GM21717 (cell line): ENCODE measurements at regions not wholly inside any gene's neighbourhood (a gene's known extent, or its start where the extent isn't known, plus 50 kb on each side); places are given as distances from the start of the nearest gene placed in this dataset.

ENCODE experiments used
- ATAC-seq: cut with Tn5 transposase; IDR thresholded peaks from one replicate; pipeline ENCODE4 v1.9.1; 2021; ENCODE audit warnings: mild to moderate bottlenecking, moderate library complexity; ENCODE audit not compliant: unreplicated experiment

DNA sequence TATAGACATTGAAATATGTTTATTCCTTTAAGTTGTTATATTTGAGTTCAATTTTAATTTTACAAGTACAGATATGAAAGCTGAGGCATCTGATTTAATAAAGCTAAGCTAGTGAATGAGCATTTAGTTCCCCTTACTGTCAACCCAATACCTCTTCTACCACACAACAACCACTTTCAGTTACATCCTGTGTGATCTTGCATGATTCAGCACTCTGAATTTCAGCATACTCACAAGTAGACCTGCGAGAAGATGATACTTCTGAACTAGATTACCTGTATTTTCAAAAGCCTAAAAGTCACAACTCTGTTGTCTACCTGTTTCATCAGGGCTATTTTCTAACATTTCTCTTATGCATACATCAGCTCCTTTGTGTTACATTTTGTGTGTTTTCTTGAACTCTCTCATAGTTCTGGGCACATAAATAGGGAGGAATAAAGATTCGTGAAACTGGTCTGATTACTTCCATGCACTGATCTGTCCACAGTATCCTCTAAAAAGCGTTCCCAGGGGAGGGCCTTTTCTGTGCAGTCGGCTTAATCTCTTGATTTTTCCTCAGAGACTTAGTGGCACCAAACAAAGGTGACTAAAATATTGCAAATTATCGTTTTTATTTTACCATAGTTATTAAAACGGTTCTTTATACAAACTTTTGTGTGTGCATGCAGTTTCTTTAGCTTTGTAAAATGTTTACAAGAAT, 2025.5 kb upstream of the NUDT12 start:
- peak; percentile 74 for ATAC-seq

DNA sequence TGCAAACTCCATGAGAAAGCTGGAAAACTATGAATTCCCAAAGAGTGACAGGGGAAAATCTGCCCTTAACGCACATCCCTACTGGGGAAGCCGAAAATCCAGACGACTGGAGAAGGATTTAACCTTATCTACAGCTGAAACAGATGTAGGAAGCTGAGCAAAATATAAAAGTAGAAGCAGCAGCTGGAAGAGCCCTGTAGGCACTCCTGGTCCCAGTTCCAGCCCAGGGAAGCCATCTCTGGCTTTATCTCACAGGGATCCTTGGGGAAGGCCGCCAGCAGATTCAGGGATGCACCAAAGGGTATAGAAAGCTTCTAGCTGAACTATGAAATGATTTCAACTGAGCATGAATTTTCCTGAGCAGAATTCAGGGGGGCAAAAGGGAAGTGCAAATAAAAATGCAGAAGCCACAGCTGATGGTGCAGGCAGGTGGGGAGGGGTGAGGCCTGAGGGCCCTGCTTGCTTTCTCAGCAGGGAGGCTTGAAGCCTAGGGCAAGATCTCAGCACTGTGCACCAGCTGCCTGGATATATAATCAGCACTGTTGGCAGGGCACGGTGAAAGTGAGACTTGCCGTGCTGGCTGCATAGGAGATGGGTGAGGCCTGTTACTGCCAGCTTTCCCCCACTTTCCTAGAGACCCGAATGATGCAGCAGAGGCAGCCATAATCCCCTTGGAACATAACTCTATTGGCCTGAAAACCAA, 2019.5 kb upstream of the NUDT12 start:
- no peak for ATAC-seq

DNA sequence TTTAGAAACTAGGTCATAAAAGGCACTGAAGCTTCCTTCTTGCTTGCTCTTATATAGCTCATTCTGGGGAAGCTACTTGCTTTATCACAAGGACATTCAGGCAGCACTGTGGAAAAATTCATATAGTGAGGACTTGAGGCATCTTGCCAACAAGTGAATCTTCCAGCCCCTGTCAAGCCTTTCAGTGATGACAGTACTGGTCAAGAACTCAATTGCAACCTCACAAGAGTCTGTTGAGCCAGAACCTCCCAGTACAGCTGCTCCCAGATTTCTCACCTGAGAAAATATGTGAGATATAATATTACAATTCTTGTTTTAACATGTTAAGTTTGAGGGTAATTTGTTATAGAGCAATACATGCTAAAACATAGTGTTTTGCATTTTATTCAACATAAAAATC, 2011.0 kb upstream of the NUDT12 start:
- no peak for ATAC-seq

DNA sequence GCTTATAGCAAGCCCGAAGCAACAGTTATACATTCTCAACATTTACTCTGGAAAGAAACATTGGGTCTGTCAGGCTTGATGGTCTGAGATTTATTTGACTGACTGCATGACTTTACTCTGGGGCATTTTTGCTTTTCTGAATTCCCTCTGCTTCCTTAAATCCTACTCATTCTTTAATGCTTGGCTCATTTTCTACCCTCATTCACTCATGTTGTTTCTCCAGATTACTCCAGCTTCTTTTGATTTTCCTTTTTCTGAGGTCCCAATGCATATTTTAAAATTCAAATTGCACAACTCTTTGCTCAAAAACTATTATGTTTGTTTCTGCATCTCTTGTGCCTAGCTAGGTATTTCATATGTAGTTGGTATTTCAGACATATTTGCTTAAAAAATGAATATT, 2002.9 kb upstream of the NUDT12 start:
- ATAC-seq: no peak

DNA sequence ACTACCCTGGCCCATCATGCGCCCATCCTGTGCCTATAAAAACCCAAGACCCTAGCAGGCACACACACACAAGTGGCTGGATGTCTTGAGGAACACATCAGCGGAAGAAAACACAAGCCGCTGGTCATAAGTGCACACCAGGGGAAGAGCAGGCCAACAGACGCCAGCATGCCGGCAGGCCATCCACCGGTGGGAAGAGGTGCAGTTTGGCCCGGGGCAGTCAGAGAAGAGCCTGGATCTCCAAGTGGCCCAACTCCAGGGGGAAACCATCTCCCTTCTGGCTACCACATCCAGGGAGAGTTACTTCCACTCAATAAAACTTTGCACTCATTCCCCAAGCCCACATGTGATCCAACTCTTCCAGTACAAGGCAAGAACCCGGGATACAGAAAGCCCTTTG, 2001.3 kb upstream of the NUDT12 start:
- no peak for ATAC-seq

DNA sequence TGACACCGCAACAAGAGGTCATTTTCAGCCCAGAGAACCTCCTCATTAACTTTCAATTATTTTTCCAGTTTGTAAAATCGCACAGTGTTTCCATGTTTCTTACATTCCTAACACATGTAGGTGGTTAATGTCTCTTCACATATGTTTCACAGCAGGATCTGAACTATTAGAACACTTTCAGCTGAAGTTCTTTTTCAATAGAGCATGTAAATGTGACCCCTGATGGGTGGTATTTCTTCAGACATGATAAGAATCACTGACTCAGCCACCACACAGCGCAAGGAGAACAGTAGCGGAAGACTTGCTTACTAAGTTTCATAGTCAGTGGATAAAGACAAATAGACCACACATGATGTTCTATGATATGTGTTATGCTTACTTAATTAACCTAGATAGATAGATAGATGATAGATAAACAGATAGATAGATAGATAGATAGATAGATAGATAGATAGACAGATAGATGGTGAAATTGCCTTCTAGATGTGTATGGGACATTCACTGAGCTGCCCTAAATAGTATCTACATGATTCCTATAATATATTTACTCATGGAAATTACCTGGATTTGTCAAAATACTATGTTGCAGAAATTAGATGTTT, 1992.1 kb upstream of the NUDT12 start:
- no peak for ATAC-seq

DNA sequence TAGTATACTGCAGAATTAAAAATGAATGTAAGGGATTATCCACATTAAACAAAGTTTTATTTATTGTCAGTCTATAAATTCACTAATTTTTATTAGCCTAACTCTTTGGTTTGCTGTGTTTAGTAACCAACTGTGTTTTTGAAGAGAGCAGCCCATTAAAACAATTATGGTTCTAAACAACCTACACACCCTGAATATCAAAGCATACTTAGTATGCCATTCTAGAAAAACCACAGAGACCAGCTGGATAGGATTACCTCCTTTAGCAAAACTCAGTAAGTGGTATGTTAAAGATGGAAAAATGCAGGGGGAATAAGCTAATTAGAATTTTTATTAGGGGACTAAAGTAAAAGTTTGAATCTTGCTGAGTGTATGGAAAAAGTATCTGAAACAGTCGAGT, 1981.7 kb upstream of the NUDT12 start:
- no peak for ATAC-seq

DNA sequence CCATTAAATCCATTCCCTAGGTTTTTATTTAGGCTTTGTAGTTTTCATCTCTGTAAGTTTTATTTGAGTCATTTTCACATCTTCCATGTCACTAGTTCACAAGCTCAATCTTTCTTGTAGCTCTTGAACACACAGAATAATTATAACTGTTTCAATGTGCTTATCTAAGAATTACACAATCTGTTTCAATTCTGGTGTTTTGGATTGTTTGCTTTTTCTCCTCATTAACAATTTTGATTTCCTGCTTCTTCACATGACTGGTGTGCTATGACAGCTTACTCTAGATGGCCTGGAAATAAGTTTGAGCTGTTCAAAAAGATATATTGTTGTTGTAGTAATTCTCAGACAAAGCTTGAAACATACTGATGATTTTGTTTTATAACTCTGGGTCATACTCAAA, 1974.1 kb upstream of the NUDT12 start:
- no peak for ATAC-seq

DNA sequence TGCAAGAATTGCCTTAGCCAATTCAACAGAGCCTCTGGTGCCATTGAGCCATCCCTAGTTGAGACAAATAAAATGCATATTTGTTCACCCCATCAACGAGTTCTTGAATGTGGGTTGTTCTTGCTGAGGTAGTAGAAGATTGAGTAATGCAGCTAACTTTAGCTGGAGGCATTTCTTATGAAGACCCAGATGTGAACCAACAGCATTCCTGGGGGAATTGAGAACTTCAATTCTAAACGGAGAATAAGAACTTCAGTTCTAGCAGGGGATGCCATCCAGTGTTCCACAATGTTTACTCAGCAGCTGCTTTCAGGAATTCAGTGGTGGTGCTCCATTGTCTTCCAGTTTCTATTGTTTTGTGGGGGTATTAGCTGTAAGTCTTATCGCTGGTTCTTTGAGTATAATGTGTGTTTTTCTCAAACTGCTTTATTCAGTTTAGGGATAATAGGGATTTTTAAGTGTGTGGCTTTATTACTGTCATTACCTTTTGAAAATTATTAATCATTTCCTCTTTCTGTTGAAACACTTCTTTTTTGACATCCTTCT, 1968.2 kb upstream of the NUDT12 start:
- ATAC-seq: no peak

DNA sequence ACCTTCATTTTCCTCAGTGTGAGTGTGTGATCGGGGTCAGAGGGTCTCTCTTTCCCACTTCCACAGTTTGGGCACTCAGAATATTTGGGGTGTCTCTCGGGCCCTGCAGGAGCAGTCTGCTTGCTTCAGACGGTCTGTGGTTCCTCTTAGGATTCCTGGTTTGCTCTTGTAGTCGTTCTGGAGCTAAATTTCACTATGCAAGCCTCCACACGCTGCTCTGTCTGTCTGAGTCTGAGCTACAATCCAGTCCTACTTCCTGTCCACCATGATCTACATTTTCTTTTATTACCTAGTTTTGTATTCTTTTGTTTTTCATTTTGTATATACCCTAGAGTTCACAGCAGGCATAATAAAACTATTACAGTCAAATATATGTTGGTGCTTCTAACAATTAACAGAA, 1967.3 kb upstream of the NUDT12 start:
- no peak for ATAC-seq

DNA sequence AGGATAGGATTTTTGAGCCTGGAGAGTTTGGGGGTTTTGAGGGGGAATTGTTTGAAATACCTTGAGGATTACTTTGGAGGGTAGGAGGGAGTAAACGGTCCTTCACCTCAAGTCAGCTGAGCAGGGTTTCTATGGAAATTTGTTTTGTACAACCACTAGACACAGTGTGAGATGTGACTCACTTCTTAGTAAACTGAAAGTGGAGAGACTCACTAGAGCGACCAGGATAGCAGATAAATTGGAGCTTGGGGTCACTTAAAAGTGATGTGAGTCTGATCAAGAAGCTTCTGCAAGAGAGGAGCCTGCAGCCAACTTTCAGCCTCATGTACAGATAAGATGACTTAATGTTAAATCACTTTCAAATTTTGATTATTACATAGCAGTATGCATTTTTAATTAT, 1945.9 kb upstream of the NUDT12 start:
- no peak for ATAC-seq

DNA sequence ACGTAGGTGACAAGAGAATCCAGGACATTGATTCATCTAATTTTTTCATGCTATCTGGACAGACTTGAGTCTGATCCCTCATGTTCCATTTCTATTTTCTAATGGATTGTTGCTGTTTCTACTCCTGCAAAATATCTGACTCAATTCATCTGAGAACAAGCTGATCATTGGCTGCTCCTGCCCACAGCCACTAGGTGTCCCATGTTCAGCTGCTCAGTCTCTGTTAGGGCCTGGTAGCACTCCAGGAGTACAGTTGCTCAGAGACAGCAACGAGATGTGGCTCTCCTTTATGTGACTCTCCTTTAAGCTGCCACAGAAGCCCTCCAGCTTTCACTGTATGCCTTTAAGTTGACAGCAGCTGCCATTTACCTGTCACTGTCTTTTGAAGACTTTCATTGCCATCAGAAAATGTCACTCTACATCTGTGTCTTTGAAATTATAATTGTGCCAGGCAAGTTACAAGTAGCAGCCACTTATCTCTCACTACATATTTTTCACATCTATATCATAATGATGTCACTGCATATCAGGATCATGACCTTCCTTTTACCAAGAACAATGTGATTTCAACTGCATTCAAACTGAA, 1944.2 kb upstream of the NUDT12 start:
- ATAC-seq: no peak

DNA sequence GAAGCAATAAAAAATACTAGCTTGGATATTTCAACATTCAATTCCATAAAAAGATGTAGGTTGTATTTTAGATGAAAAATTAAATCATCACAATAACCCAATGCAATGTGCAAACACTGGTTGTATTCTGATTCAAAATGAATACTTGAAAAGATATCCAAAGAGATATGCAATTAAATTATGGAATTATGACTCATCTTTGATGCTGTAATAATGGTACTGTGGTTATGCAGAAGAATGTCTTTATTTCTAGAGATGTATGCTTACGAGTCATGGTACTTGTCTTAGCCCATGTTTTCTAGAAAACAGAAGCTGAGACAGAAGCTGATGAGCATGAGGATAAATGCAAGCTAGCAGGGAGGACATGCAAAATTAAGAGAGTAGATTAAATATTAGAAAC, 1941.4 kb upstream of the NUDT12 start:
- no peak for ATAC-seq

DNA sequence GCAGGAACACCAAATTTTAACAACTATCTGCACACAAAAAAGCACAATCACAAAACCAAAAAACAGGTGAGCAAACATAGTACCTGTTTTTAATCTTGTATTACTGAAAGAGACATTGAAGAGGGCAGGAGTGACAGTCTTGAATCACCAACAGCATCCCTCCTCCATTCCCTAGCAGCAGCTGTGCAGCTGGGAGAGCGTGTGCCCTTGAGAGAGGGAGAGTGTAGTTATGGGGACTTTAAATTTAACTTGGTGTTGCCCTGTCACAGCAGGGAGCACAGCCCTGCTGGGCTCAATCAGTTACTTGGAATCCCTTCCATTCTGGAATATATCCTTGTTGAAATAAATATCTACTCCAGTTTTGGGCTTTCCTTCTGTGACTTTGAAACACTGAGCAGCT, 1938.7 kb upstream of the NUDT12 start:
- ATAC-seq: no peak

DNA sequence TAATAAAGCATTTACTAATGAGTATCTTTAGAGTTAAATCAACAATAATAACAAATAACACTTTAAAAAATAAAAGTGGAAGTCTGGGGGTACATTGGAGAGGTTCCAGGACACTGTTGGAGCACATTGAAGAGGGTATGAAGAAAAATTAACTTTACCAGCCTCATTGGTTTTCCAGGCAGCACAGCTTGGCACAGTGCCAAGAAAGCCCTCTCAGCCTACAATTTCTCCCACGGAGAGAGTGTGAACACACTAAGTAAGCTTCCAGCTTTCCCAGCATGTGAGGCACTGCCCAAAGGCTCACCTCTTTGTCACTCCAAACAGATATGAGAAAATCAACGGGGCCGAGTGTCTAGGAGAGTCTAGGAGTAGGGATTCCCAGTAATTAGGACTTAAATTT, 1912.8 kb upstream of the NUDT12 start:
- ATAC-seq: no peak

DNA sequence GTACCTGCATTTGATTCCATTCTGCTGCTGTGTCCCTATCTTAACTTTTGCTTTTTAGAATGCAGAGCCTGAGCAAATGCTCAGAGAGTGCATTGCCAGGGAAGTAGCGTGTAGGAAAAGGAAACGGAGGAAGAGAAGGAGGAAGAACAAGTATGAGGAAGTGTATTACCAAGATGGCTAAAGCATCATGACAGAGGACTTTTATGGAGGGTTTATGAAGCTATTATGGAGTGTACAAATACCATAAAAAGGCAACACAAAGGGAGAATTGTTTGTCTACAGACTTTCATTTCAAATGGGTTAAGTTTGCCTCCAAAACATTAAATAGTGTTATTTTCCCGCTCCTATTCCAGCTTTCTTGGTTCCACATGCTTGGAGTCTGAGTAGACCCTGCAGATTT, 1899.8 kb upstream of the NUDT12 start:
- no peak for ATAC-seq

DNA sequence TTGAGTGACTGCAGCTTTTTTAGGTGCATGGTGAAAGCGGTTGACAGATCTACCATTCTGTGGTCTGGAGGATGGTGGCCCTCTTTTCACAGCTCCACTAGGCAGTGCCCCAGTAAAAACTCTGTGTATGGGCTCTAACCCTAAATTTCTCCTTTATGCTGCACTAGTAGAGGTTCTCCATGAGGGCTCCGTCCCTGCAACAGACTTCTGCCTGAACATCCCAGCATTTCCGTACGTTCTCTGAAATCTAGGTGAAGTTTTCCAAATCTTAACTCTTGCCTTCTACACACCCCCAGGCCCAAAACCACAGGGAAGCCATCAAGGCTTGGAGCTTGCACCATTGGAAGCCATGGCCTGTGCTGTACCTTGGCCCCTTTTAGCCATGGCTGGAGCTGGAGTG, 1898.1 kb upstream of the NUDT12 start:
- ATAC-seq: no peak

DNA sequence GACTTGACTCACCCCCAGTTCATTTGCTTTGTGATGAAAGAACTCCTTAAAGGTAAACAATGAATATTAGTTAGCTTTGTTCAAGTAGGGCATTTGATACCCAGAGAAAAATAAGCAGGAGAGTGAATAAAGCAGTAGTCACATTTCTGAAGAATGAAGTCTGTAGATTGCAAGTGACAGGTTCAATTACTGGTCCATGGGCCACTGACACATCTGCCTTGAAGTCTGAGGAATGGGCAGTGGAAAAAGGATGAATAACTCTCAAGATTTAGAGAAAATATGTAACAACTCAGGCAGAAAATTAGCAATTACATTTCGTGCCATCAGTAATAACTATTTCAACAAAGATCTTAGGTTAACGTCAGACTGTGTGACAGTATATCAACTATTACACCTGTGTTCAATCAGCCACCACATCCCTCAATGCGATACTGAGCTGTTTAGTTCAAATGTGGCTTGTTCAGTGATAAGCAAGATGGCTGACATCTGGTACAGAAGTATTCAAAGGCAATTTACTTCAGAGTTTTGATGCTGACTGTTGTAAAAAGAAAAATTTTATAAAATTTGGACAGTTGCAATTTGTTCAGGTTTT, 1890.7 kb upstream of the NUDT12 start:
- no peak for ATAC-seq

DNA sequence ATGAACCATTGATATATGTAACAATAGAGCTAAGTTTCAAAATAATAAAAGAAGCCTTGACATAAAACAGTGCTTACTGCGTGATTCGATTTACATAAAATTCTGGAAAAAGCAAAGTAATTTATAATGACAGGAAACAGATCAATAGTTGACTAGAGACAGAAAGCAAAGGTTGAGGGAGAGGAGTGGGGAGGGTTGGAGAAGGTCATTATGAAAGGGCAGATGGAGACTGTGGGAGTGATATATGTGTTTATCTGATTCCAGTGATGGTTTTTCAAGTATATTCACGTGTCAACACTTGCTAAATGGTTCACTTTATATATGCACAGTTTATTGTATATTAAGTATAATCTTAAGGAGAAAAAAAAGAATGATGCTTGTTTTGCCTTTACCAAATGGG, 1885.7 kb upstream of the NUDT12 start:
- no peak for ATAC-seq

DNA sequence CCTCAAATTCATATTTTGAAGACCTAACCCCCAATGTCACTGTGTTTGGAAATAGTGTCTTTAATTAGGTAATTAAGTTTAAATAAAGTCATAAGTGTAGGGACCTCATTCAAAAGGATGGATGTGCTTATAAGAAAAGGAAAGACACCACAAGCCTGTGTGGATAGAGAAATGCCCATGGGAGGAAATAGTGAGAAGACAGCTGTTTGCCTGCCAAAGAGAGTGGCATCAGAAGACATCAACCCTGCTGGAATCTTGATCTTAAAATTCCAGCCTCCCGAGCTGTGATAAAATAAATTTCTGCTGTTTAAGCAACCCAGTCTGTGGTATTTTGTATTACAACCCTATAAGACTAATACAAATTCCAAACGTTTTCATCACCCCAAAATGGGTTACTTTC, 1867.9 kb upstream of the NUDT12 start:
- no peak for ATAC-seq
